ENCODE measurements at regions not wholly inside any gene's neighbourhood (a gene's known extent, or its start where the extent isn't known, plus 50 kb on each side); places are given as distances from the start of the nearest gene placed in this dataset.

- TF ChIP-seq CTCF (conservative IDR thresholded peaks at IDR 0.05; ENCODE audit: low read depth, low read length) (no peak), ELK1 (IDR thresholded peaks at IDR 0.05; ENCODE audit: borderline replicate concordance, low read depth, low read length) (no peak), POLR2A (IDR thresholded peaks at IDR 0.05; ENCODE audit: low read depth, low read length) (no peak), FOS (IDR thresholded peaks at IDR 0.05; ENCODE audit: low read depth, low read length) (no peak), RFX5 (IDR thresholded peaks at IDR 0.05; ENCODE audit: low read depth, low read length) (no peak), CEBPB (IDR thresholded peaks at IDR 0.05; ENCODE audit: low read depth, low read length) (no peak), MXI1 (IDR thresholded peaks at IDR 0.05; ENCODE audit: borderline replicate concordance, low read depth, low read length) (no peak), BHLHE40 (IDR thresholded peaks at IDR 0.05; ENCODE audit: low read depth, low read length) (no peak), USF2 (IDR thresholded peaks at IDR 0.05; ENCODE audit: low read depth, low read length) (no peak), MAFK (IDR thresholded peaks at IDR 0.05; ENCODE audit: low read depth, low read length) (no peak)
Measured at GRCh38 chr9:32289756-32290155, 94.7 kb upstream of the ACO1 start.
